ENCODE measurements at regions not wholly inside any gene's neighbourhood (a gene's known extent, or its start where the extent isn't known, plus 50 kb on each side); places are given as distances from the start of the nearest gene placed in this dataset.

DNA sequence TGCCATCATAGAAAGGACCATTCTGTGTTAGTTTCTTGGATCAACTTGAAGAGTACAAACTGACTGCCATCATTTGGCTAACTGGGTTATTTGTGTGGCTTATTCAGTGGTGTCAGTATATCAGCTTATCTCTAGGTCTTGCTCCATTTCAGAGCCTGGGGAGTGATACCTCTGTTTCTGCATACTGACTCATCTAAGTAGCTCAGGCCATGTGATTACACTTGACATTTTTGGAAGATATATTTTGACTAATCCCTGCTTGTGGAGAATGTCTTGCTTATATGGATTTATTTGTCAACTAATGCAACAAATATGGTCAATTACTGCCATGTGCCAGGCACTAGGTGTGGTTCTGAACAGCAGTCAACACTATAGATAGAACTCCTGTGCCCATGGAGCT is 311.7 kb downstream of the YTHDC2 start:
- intact Hi-C loops (cut with micrococcal nuclease) = no loop called here
- Mint-ChIP-seq H3K4me3 (no peak overlapping the region), H3K36me3 (ENCODE audit: low read depth) (no peaks in the 10 kb centered on the region), H3K27ac (no peak overlapping the region), H3K4me1 (ENCODE audit: low read depth) (no peaks in the 10 kb centered on the region), H3K27me3 (no peaks in the 10 kb centered on the region), H3K9me3 (peaks cover 34% of the 10 kb centered on the region)

GRCh38 chr5:113846941-113847340 is 333.4 kb downstream of the YTHDC2 start:
- Mint-ChIP-seq H3K4me1 (ENCODE audit: low read depth) (no peaks in the 10 kb centered on the region), H3K27ac (no peak overlapping the region), H3K9me3 (peaks cover 17% of the 10 kb centered on the region), H3K36me3 (ENCODE audit: low read depth) (no peaks in the 10 kb centered on the region), H3K4me3 (no peak overlapping the region), H3K27me3 (no peaks in the 10 kb centered on the region)
- intact Hi-C loops (cut with micrococcal nuclease) = no loop called here

DNA sequence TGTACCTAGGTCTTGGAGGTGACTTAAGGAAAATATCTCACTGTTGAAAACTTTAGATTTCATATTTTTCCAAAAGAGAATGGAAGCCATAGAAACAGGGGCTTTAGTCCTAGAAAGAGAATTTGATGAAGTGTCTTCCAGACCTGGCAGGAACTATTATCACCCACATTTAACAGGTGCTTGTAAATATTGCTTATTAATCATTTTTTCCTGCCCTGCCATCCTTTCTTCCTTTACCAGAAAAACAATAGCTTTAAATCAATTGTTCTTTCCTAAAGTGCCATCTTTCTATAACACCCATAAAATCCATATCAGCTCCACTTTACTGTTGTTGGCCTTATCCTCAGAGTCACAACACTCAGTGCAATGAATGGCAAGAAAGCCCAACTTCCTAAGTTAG is 350.9 kb downstream of the YTHDC2 start:
- Mint-ChIP-seq H3K9me3 (peaks cover 25% of the 10 kb centered on the region), H3K27ac (no peak overlapping the region), H3K27me3 (no peaks in the 10 kb centered on the region), H3K36me3 (ENCODE audit: low read depth) (no peaks in the 10 kb centered on the region), H3K4me1 (ENCODE audit: low read depth) (no peaks in the 10 kb centered on the region), H3K4me3 (no peak overlapping the region)
- intact Hi-C loops (cut with micrococcal nuclease) = no loop called here

DNA sequence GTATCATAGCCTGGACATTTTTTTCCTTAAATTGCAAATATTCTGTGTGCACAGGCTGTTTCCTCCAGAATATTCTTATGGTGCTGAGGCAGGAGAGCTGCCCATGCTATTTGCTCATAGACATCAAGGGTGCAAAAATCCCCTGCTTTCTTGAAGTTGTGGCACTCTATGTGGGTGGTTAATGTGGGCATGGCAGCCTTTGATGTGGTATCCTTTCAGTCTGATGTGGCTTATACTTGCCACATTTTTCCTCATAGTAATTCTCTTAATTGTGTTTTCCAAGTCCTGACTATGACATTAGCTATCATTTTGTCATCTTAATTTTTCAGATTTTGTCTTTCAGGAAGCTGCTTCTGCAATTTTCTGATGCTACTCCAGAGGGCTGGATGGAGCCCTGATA is 353.3 kb downstream of the YTHDC2 start:
- Mint-ChIP-seq H3K36me3 (ENCODE audit: low read depth) (no peaks in the 10 kb centered on the region), H3K27ac (no peak overlapping the region), H3K4me1 (ENCODE audit: low read depth) (no peaks in the 10 kb centered on the region), H3K4me3 (no peak overlapping the region), H3K27me3 (no peaks in the 10 kb centered on the region), H3K9me3 (peaks cover 21% of the 10 kb centered on the region)
- intact Hi-C loops (cut with micrococcal nuclease) = no loop called here

- Mint-ChIP-seq H3K27ac (no peak overlapping the region), H3K36me3 (ENCODE audit: low read depth) (no peaks in the 10 kb centered on the region), H3K9me3 (peaks cover 21% of the 10 kb centered on the region), H3K4me3 (no peak overlapping the region), H3K27me3 (no peaks in the 10 kb centered on the region), H3K4me1 (ENCODE audit: low read depth) (no peaks in the 10 kb centered on the region)
- intact Hi-C loops (cut with micrococcal nuclease) = no loop called here
Measured at GRCh38 chr5:113869611-113870010, 356.1 kb downstream of the YTHDC2 start.

DNA sequence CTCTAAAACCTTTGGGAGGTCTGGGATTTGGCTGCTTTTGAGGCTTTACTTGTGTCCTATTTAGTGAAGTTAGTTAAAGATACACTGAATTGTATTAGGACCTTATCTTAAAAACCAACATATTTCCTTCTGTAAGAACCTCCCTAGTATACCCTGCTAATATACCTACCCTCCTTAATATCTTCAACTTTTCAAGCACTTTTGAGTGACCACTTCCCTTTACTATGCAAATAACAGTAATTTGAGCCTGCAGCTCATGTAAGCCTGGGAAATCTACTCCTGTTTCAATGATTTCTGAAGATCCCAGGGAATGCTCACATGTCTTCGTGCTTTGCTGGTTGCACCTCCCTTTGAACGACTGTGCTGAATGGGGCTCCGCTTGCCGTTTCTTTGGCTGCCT is 358.5 kb downstream of the YTHDC2 start:
- H3K4me3 Mint-ChIP-seq = no peak overlapping the region
- H3K36me3 Mint-ChIP-seq (ENCODE audit: low read depth) = no peaks in the 10 kb centered on the region
- H3K27ac Mint-ChIP-seq = no peak overlapping the region
- intact Hi-C loops (cut with micrococcal nuclease) = no loop called here
- peaks cover 16% of the 10 kb centered on the region for H3K9me3 Mint-ChIP-seq
- H3K27me3 Mint-ChIP-seq = no peaks in the 10 kb centered on the region
- H3K4me1 Mint-ChIP-seq (ENCODE audit: low read depth) = no peaks in the 10 kb centered on the region

DNA sequence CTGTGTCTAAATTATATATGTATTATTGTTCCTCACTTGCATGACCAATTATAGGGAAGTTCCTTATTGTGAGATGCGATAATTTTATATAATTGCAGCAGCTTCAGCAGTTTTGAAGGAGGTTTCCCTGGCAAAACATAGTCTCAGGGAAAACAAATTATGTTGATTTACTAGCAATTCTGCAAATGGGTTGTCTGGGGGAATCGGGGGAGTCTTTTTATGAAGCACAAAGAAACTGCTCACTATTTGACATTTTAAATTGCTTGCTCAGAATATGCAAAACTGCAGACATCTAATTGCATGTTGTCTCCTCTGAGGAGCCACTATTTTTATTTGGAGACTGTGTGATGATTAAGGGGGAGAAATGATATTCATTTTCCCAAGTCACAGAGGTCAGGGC is 361.6 kb downstream of the YTHDC2 start:
- Mint-ChIP-seq H3K4me1 (ENCODE audit: low read depth) (no peaks in the 10 kb centered on the region), H3K27ac (no peak overlapping the region), H3K36me3 (ENCODE audit: low read depth) (no peaks in the 10 kb centered on the region), H3K27me3 (no peaks in the 10 kb centered on the region), H3K9me3 (peaks cover 17% of the 10 kb centered on the region), H3K4me3 (no peak overlapping the region)
- intact Hi-C loops (cut with micrococcal nuclease) = no loop called here

DNA sequence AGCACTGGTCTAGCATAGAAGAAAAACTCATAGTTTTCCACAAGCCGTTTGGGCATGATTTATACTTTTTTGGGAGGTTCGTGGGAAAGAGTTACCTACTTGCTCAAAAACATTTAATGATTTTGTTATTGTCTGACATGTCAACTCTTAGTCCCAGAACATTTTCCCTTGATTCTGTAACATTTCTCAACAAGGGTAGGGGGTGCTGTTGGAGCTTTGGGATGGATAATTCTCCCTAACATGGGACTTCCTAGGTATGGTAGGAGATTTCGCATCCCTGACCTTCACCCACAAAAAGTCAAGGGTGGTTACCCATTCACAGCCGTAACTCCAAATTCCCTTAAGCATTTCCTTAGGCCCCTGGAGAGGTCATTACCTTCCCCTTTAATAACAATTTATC is 378.0 kb downstream of the YTHDC2 start:
- no peak overlapping the region for H3K27ac Mint-ChIP-seq

GRCh38 chr5:113896789-113897188 is 383.3 kb downstream of the YTHDC2 start:
- Mint-ChIP-seq H3K4me3 (no peak overlapping the region), H3K9me3 (no peaks in the 10 kb centered on the region), H3K27me3 (no peaks in the 10 kb centered on the region), H3K27ac (no peak overlapping the region), H3K36me3 (ENCODE audit: low read depth) (no peaks in the 10 kb centered on the region), H3K4me1 (ENCODE audit: low read depth) (no peaks in the 10 kb centered on the region)
- intact Hi-C loops (cut with micrococcal nuclease) = no loop called here

More for the DNA sequence above, 378.0 kb downstream of the YTHDC2 start:
- no peaks in the 10 kb centered on the region for H3K36me3 Mint-ChIP-seq (ENCODE audit: low read depth)
- no peaks in the 10 kb centered on the region for H3K27me3 Mint-ChIP-seq
- no peaks in the 10 kb centered on the region for H3K4me1 Mint-ChIP-seq (ENCODE audit: low read depth)
- H3K4me3 Mint-ChIP-seq = no peak overlapping the region
- H3K9me3 Mint-ChIP-seq = no peaks in the 10 kb centered on the region
- intact Hi-C loops (cut with micrococcal nuclease) = no loop called here

GRCh38 chr5:113897748-113898147 is 384.3 kb downstream of the YTHDC2 start:
- Mint-ChIP-seq H3K27ac (no peak overlapping the region), H3K27me3 (no peaks in the 10 kb centered on the region), H3K4me3 (no peak overlapping the region), H3K4me1 (ENCODE audit: low read depth) (no peaks in the 10 kb centered on the region), H3K36me3 (ENCODE audit: low read depth) (no peaks in the 10 kb centered on the region), H3K9me3 (no peaks in the 10 kb centered on the region)
- intact Hi-C loops (cut with micrococcal nuclease) = no loop called here

GRCh38 chr5:113900141-113900540 is 386.6 kb downstream of the YTHDC2 start:
- Mint-ChIP-seq H3K36me3 (ENCODE audit: low read depth) (no peaks in the 10 kb centered on the region), H3K4me3 (no peak overlapping the region), H3K4me1 (ENCODE audit: low read depth) (no peaks in the 10 kb centered on the region), H3K27ac (no peak overlapping the region), H3K9me3 (no peaks in the 10 kb centered on the region), H3K27me3 (no peaks in the 10 kb centered on the region)
- intact Hi-C loops (cut with micrococcal nuclease) = no loop called here

- H3K9me3 Mint-ChIP-seq = no peaks in the 10 kb centered on the region
- no peaks in the 10 kb centered on the region for H3K27me3 Mint-ChIP-seq
- intact Hi-C loops (cut with micrococcal nuclease) = no loop called here
- no peak overlapping the region for H3K4me3 Mint-ChIP-seq
- no peaks in the 10 kb centered on the region for H3K4me1 Mint-ChIP-seq (ENCODE audit: low read depth)
- no peaks in the 10 kb centered on the region for H3K36me3 Mint-ChIP-seq (ENCODE audit: low read depth)
- no peak overlapping the region for H3K27ac Mint-ChIP-seq
Measured at GRCh38 chr5:113900816-113901215, 387.3 kb downstream of the YTHDC2 start.

GRCh38 chr5:113901718-113902117 is 388.2 kb downstream of the YTHDC2 start:
- Mint-ChIP-seq H3K4me1 (ENCODE audit: low read depth) (no peaks in the 10 kb centered on the region), H3K27ac (no peak overlapping the region), H3K36me3 (ENCODE audit: low read depth) (no peaks in the 10 kb centered on the region), H3K9me3 (no peaks in the 10 kb centered on the region), H3K4me3 (no peak overlapping the region), H3K27me3 (no peaks in the 10 kb centered on the region)
- intact Hi-C loops (cut with micrococcal nuclease) = no loop called here

- H3K9me3 Mint-ChIP-seq = no peaks in the 10 kb centered on the region
Measured at GRCh38 chr5:113902917-113903660, 389.6 kb downstream of the YTHDC2 start.

DNA sequence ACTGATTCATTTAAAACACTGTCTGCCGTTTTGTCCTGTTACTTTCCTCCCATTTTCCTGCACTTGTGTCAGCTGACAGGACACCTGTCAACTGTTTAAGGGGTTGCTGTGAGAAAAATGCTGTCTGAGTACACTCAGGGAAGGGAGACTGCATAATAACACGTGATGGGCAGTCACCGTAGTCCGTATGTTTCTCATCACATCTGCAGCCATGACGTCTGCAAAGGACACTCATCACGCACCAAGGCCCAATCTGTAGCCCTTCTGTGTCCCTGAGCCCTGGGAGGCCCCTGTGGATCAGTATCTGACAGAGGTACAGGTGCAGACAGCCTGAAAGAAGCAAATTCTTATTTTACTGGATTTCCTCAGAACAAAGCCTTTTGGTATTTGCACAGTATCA is 396.3 kb downstream of the YTHDC2 start:
- Mint-ChIP-seq H3K9me3 (no peaks in the 10 kb centered on the region), H3K4me1 (ENCODE audit: low read depth) (no peaks in the 10 kb centered on the region), H3K4me3 (no peak overlapping the region), H3K27me3 (no peaks in the 10 kb centered on the region), H3K36me3 (ENCODE audit: low read depth) (no peaks in the 10 kb centered on the region), H3K27ac (no peak overlapping the region)
- intact Hi-C loops (cut with micrococcal nuclease) = no loop called here

More at GRCh38 chr5:113902917-113903660, 389.6 kb downstream of the YTHDC2 start:
- Mint-ChIP-seq H3K4me3 (no peak overlapping the region), H3K27me3 (no peaks in the 10 kb centered on the region), H3K36me3 (ENCODE audit: low read depth) (no peaks in the 10 kb centered on the region), H3K4me1 (ENCODE audit: low read depth) (no peaks in the 10 kb centered on the region), H3K27ac (no peak overlapping the region)
- intact Hi-C loops (cut with micrococcal nuclease) = no loop called here

Measured in dendritic cell treated with granulocyte-macrophage colony-stimulating factor and Interleukin-4, amounts not matched to agents 40 ng/mL and 50 ng/mL, for 4 days (primary cell).